K562 (cell line): ENCODE measurements at regions not wholly inside any gene's neighbourhood (a gene's known extent, or its start where the extent isn't known, plus 50 kb on each side); places are given as distances from the start of the nearest gene placed in this dataset.

Experiments used
- MGA ChIP-seq: fragments of 450-650 bp; IDR thresholded peaks from 2 replicates; pipeline ENCODE4 v1.6.1; 2016; ENCODE audit warnings: mild to moderate bottlenecking, moderate library complexity
- PHF20 ChIP-seq: fragments of 450-650 bp; IDR thresholded peaks from 2 replicates; pipeline ENCODE4 v1.6.1; 2018; ENCODE audit not compliant: partially characterized antibody

- TF ChIP-seq MGA, result no peak
- no peak for TF ChIP-seq PHF20
Observed at GRCh38 chr3:147793841-147794240, 384.7 kb downstream of the ZIC1 start (continued).
